PFSK-1 (cell line): ENCODE measurements at regions not wholly inside any gene's neighbourhood (a gene's known extent, or its start where the extent isn't known, plus 50 kb on each side); places are given as distances from the start of the nearest gene placed in this dataset.

ENCODE experiments used
- FOXP2 ChIP-seq: optimal IDR thresholded peaks from 2 replicates; pipeline ENCODE3; 2011; ENCODE audit warnings: borderline replicate concordance, control low read depth, inconsistent platforms; ENCODE audit not compliant: insufficient read depth; ENCODE audit errors: extremely low read length, extremely low read depth
- POLR2AphosphoS5 ChIP-seq: IDR thresholded peaks from 2 replicates; pipeline ENCODE4 v1.6.1; 2012; ENCODE audit warnings: low read depth, mild to moderate bottlenecking, control low read depth, low read length, moderate library complexity
- SIN3A ChIP-seq: IDR thresholded peaks from 2 replicates; pipeline ENCODE4 v1.6.1; 2012; ENCODE audit warnings: mild to moderate bottlenecking, low read length, moderate library complexity, borderline replicate concordance; ENCODE audit not compliant: insufficient read depth
- TAF1 ChIP-seq: IDR thresholded peaks from 2 replicates; pipeline ENCODE4 v1.6.1; 2012; ENCODE audit warnings: low read length, control low read depth, borderline replicate concordance; ENCODE audit not compliant: insufficient read depth
- TF ChIP-seq, protein P1 (sequence below), 2 experiments: IDR thresholded peaks; 2 replicates each; pipeline versions ENCODE4 v1.6.1 to v1.8.0; 2011 to 2012; ENCODE audit warnings: low read depth in 2 of 2, low read length in 2 of 2, control low read depth in 1 of 2, inconsistent platforms in 1 of 2, mild to moderate bottlenecking in 1 of 2, moderate library complexity in 1 of 2; ENCODE audit not compliant: insufficient read depth in 1 of 2

GRCh38 chr14:98733536-98733935, 538.5 kb downstream of the BCL11B start:
- no peak for TF ChIP-seq FOXP2
- TF ChIP-seq TAF1 = no peak
- TF ChIP-seq, protein P1, sequence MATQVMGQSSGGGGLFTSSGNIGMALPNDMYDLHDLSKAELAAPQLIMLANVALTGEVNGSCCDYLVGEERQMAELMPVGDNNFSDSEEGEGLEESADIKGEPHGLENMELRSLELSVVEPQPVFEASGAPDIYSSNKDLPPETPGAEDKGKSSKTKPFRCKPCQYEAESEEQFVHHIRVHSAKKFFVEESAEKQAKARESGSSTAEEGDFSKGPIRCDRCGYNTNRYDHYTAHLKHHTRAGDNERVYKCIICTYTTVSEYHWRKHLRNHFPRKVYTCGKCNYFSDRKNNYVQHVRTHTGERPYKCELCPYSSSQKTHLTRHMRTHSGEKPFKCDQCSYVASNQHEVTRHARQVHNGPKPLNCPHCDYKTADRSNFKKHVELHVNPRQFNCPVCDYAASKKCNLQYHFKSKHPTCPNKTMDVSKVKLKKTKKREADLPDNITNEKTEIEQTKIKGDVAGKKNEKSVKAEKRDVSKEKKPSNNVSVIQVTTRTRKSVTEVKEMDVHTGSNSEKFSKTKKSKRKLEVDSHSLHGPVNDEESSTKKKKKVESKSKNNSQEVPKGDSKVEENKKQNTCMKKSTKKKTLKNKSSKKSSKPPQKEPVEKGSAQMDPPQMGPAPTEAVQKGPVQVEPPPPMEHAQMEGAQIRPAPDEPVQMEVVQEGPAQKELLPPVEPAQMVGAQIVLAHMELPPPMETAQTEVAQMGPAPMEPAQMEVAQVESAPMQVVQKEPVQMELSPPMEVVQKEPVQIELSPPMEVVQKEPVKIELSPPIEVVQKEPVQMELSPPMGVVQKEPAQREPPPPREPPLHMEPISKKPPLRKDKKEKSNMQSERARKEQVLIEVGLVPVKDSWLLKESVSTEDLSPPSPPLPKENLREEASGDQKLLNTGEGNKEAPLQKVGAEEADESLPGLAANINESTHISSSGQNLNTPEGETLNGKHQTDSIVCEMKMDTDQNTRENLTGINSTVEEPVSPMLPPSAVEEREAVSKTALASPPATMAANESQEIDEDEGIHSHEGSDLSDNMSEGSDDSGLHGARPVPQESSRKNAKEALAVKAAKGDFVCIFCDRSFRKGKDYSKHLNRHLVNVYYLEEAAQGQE (IDR thresholded peaks at IDR 0.05; ENCODE audit: insufficient read depth in 1 of 2, low read depth in 2 of 2, low read length in 2 of 2) = no peak
- no peak for TF ChIP-seq SIN3A
- TF ChIP-seq POLR2AphosphoS5 = no peak

GRCh38 chr14:98736701-98737338, 535.2 kb downstream of the BCL11B start:
- TF ChIP-seq FOXP2 = no peak
- TF ChIP-seq, protein P1 (IDR thresholded peaks at IDR 0.05; ENCODE audit: insufficient read depth in 1 of 2, low read depth in 2 of 2, low read length in 2 of 2) = no peak
- no peak for TF ChIP-seq TAF1
- no peak for TF ChIP-seq SIN3A
- no peak for TF ChIP-seq POLR2AphosphoS5

DNA sequence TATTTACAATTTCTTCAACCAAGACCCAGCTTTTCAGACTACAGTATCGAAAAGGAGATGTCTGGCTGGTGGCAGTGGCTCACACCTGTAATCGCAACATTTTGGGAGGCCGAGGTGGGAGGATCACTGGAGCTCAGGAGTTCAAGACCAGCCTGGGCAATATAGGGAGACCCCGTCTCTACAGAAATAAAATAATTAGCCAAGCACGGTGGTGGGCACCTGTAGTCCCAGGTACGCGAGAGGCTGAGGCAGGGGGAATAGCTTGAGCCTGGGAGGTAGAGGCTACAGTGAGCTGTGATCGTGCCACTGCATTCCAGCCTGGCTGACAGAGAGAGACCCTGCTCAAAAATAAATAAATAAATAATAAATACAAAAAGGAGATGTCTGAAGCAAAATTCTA, 530.5 kb downstream of the BCL11B start:
- TF ChIP-seq SIN3A (no peak), POLR2AphosphoS5 (no peak), TAF1 (no peak), FOXP2 (no peak)
- TF ChIP-seq, protein P1 (IDR thresholded peaks at IDR 0.05; ENCODE audit: insufficient read depth in 1 of 2, low read depth in 2 of 2, low read length in 2 of 2) = no peak

GRCh38 chr14:98742001-98742400, 530.0 kb downstream of the BCL11B start:
- no peak for TF ChIP-seq POLR2AphosphoS5
- no peak for TF ChIP-seq SIN3A
- TF ChIP-seq, protein P1 (IDR thresholded peaks at IDR 0.05; ENCODE audit: insufficient read depth in 1 of 2, low read depth in 2 of 2, low read length in 2 of 2) = no peak
- no peak for TF ChIP-seq FOXP2
- TF ChIP-seq TAF1 = no peak

GRCh38 chr14:98743536-98743935, 528.5 kb downstream of the BCL11B start:
- no peak for TF ChIP-seq SIN3A
- TF ChIP-seq, protein P1 (IDR thresholded peaks at IDR 0.05; ENCODE audit: insufficient read depth in 1 of 2, low read depth in 2 of 2, low read length in 2 of 2) = no peak
- no peak for TF ChIP-seq TAF1
- no peak for TF ChIP-seq FOXP2
- TF ChIP-seq POLR2AphosphoS5 = no peak
